Stimulated activated CD4-positive, alpha-beta T cell treated with anti-CD3 and anti-CD28 coated beads, Interleukin-12 subunit alpha, Interleukin-12 subunit beta, amount 100 ng/mL, for 24 hours (primary cell): ENCODE measurements at regions not wholly inside any gene's neighbourhood (a gene's known extent, or its start where the extent isn't known, plus 50 kb on each side); places are given as distances from the start of the nearest gene placed in this dataset.

Source experiments
- DNase-seq, 2 experiments: peaks; one replicate each; pipeline ENCODE4 v3.0.0-alpha.2; 2020; ENCODE audit warnings: low read depth in 2 of 2

DNA sequence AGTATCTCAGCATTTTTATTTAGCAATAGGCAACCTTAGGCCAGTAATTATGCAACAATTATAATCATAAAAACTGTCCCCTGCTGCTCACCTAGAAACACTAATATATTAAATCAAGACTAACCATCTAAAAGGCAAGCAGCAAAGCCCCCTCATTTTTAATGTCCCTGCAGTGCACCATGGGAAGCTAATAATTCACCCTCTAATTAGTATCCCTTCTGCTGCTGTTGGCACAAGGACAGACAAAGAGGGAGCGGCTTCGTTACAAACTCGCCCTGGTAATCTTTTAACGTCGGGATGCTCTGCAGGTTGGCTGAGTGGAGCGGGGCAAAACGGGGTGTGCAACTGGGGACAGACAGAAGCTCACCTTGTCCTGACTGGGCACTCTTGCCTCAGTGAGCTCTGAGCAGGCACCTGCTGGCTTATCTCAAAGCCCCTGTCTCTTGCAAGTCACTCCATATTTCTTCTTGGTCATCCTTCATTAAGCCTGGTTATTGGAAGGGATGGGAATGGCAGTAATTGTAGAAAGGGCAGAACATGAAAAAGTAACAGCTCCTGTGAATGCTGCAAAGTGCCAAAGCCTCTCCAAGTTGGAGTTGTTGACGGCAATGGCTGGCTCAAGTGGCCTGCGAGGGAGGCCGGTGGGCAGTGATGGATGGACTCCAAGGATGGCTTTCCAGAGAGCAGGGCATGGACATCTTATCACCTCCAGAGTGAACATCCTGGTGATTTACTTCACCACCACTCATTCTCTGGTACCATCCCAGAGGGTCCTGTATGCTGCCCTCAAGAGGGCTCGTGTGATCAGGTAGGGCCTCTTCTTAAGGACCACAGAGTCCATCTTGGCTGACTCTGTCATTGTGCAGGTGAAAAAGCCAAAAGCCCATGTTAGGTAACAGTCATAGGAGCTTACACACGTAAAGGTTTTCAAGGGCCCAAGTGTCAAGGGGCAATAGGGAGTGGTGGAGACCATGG is 219.6 kb upstream of the N4BP1 start:
- no peak for DNase-seq

GRCh38 chr16:48824271-48824670 is 214.3 kb upstream of the N4BP1 start:
- no peak for DNase-seq

DNA sequence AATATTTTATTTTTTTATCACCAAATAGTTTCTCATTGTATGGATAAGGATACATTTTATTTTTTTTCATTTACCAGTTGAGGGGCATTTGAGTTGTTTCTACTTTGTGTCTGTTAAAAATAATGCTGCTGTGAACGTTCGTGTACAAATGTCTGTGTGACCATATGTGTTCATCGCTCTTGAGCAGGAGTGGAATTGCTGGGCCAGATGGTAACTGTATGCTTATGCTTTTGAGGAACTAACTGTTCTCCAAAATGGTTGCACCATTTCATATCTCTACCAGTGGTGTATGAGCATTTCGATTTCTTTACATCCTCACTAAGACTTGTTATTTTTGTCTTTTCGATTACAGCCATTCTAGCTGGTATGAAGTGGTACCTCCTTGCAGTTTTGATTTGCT is 212.5 kb upstream of the N4BP1 start:
- DNase-seq, result no peak

GRCh38 chr16:48820379-48820778 is 210.4 kb upstream of the N4BP1 start:
- no peak for DNase-seq

GRCh38 chr16:48818257-48818656 is 208.3 kb upstream of the N4BP1 start:
- DNase-seq, result no peak

DNA sequence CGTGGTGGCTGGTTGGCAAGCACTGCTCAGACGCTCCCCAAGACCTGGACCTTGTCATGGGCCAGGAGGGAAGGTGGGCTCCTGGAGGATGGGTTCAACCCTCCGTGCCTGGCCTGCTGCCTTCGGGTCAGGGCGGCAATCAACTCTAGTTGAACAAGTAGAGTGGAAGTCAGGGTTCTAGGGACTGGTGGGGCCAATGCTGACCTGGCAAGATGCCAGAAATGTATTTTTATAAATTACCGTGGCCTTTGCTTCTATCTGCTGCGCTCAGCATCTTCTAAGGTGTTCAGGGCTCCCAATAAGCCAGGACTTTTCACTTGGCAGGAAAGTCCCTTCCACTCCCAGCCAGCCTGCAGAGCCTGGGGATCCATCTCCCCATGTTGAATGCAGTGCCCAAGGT is 207.1 kb upstream of the N4BP1 start:
- no peak for DNase-seq

GRCh38 chr16:48816393-48816792 is 206.4 kb upstream of the N4BP1 start:
- no peak for DNase-seq

- no peak for DNase-seq
Observed at GRCh38 chr16:48814994-48815393, 205.0 kb upstream of the N4BP1 start.

DNA sequence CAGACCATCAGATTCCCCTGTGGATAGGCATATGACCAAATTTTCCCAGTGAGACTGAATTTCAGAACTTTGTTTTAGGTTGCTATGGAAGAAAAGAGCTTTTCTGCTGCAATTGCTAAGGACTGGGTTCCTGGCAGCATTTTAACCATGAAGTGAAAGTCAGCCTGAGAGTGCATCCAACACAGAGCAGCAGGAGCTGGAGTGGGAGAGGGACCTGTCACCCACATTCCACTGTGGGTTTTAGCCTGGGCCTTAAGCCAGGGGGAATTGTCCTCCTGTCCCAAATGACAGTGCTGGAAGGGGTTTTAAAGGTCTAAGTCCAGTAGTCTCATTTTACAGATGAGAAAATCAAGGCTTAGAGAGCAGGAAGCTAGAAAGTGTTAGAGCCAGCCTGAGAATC is 203.5 kb upstream of the N4BP1 start:
- no peak for DNase-seq

DNA sequence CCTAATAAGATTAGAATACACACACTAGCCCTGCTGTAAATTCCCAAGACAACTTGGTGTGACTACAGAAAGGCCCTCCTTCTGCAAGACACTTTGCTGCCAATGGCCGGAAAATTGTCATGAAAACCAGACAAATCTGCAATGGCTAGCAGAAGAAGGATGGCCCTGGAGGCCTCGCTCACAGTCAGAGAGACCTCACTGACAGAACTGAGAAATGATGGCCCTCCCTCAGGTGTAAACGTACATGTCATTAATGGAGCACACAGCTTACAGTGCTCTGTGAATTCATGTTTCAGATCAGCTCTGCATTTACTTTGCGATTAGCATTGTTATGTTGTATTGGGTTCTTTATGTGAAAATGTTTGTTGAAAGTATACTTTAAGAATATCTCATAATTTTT is 202.9 kb upstream of the N4BP1 start:
- DNase-seq, result no peak

GRCh38 chr16:48811478-48811877 is 201.5 kb upstream of the N4BP1 start:
- DNase-seq, result no peak

DNA sequence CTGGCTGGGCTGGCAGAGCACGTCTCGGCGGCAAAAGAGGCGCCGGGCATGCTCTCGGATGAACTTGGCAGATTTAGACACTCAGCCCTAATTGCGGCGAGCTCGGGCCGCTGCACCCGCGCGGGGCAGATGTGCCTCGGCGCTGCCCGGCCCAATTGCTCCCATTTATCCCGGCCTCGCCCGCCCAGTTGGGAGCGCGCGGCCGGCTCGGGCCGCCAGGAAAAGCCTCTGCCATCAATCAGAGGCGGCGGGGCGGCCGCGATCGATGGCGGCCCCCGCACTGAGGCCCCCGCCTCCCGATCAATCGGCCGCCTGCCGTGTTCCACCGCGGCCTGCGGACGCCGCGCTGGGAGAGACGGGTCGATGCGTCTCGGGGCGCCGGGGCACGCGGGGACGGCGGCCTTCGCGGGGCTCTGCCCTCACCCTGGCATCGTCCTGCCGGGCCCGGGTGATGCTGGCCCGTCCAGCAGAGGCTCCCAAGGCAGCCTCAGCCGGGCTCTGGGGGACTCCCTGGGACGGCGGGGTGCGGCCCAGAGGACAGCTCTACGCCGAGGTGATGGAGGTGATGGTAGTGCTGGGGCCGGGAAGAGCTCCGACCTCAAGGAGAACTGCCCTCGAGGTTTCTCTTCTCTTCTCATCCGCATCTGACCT is 200.9 kb upstream of the N4BP1 start:
- no peak for DNase-seq

DNA sequence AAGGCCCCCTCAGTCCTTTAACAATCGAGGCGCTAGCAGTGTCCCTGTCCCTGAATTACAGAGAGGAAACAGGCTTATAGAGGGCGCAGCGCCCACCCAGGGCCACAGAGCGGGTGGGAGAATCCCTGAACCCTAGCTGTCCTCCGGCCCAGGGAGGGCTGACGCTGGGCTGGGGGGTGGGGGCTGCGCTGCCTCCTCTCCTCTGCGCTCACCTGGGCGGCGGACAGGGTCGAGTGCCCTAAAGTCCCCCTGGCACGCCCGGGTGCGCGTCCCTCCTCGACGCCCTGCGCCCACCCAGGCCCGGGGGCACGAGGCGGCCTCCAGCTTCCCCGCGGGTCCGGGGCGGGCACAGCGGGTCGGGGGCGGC is 200.4 kb upstream of the N4BP1 start:
- no peak for DNase-seq

DNA sequence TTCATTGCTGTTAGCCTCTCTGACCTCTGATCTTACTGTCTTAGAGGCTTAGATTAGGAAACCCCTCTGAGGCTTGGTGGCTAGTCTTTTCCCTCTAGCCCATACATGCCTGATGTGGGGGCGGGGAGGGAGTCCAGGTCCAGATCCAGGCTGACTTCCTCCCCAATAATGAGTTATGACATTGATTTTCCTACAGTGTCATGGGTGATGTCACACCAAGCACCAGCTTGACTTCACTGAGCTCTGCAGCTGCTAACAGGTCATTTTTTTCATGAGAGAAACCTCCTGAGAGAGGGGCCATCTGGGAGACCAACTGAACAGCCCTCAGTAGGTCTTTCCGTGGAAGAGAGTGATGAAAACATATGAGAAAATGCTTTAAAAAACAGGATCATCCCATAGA is 180.2 kb upstream of the N4BP1 start:
- no peak for DNase-seq

- DNase-seq, result no peak
Observed at GRCh38 chr16:48788475-48788874, 178.5 kb upstream of the N4BP1 start.

DNA sequence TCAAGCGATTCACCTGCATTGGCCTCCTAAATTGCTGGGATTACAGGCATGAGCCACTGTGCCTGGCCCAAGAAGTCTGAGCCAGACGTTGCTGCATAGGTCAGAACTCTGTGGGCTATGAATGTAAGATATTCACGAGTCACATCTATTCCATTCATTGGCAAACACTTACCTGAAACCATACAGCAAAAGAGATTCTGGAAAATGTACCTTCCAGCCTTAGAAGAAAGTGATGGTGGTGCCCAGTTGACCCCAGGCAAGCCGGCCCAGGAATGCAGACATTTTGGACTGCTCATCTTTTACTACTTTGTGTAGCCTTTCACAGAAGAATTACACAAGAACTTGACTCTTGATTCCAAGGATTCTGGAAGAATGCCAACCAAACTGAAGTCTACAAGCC is 135.6 kb upstream of the N4BP1 start:
- no peak for DNase-seq

GRCh38 chr16:48740964-48741363 is 131.0 kb upstream of the N4BP1 start:
- DNase-seq, result no peak

- no peak for DNase-seq
Observed at GRCh38 chr16:48734220-48734619, 124.2 kb upstream of the N4BP1 start.

DNA sequence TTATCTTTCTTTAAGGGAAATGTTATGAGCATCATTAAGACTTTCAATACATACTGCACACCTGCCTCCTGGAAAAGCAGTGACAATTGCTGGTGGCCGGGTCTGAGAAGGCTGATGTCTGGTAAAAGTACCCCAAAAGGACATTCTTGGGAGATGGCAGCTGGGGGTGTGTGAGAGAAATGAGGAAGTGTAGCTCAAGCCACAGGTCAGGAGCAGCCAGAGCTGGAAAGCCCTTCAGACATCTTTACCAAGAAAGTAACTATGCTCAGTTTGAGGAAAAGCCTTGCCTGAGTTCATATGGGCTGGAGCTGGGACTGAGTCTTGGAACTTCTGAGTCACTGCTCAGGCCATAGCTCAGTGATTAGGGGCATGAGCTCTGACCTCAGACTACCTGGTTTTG is 94.7 kb upstream of the N4BP1 start:
- no peak for DNase-seq

- DNase-seq, result peak; percentile 6 to 9
Observed at GRCh38 chr16:48687421-48688038, 77.5 kb upstream of the N4BP1 start.

DNA sequence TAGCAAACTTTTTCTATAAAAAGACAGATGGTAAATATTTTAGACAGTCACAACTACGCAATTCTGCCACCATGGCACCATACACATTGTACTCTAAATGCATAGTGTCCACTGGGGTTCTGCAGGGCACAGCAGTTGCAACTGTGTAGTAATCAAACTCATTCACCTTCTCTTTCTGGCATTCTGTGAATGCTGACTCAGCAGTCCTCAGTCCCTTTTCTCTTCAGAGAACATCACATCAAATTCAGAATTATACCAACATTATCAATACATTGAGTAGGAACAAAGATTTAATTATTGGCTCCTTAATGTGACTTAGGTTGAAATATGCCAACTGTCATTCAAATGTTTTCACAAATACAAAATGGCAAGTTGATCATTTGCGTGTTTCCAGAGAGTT is 74.2 kb upstream of the N4BP1 start:
- DNase-seq, result no peak

GRCh38 chr16:48682971-48683370 is 73.0 kb upstream of the N4BP1 start:
- DNase-seq, result no peak

GRCh38 chr16:48681520-48681919 is 71.5 kb upstream of the N4BP1 start:
- no peak for DNase-seq
